Erythroblast (primary cell): ENCODE measurements at regions not wholly inside any gene's neighbourhood (a gene's known extent, or its start where the extent isn't known, plus 50 kb on each side); places are given as distances from the start of the nearest gene placed in this dataset.

ENCODE experiments used
- GATA1 ChIP-seq: IDR thresholded peaks from 2 replicates; pipeline ENCODE4 v1.6.1; 2011; ENCODE audit warnings: low read depth, mild to moderate bottlenecking, control low read depth, low read length, moderate library complexity
- POLR2A ChIP-seq: IDR thresholded peaks from 2 replicates; pipeline ENCODE4 v1.6.1; 2011; ENCODE audit warnings: mild to moderate bottlenecking, low read length

GRCh38 chr10:111820471-111820870 is 363.1 kb downstream of the GPAM start:
- TF ChIP-seq POLR2A, result no peak
- TF ChIP-seq GATA1, result no peak
